ENCODE measurements at regions not wholly inside any gene's neighbourhood (a gene's known extent, or its start where the extent isn't known, plus 50 kb on each side); places are given as distances from the start of the nearest gene placed in this dataset.

- Histone ChIP-seq H3K79me2 (ENCODE audit: control insufficient read depth, low read length) (no peaks in the 10 kb centered on the region), H3K9me2 (replicated peaks; ENCODE audit: control insufficient read depth, low read length) (no peaks in the 10 kb centered on the region), H3K27ac (ENCODE audit: low read depth, low read length) (no peak overlapping the region), H3F3A (ENCODE audit: control insufficient read depth, insufficient read depth) (no peaks in the 10 kb centered on the region), H3K4me3 (ENCODE audit: low read length) (no peak overlapping the region), H3K36me3 (ENCODE audit: control insufficient read depth, low read length) (no peaks in the 10 kb centered on the region), H3K4me1 (ENCODE audit: control insufficient read depth, low read length) (no peaks in the 10 kb centered on the region), H3K9me3 (ENCODE audit: control insufficient read depth, insufficient read depth, low read length) (no peaks in the 10 kb centered on the region), H3K27me3 (ENCODE audit: control insufficient read depth, low read length) (no peaks in the 10 kb centered on the region), H4K20me1 (ENCODE audit: control insufficient read depth, insufficient read depth, low read depth, low read length) (no peaks in the 10 kb centered on the region), H3K4me2 (ENCODE audit: low read length) (no peak overlapping the region)
- TF ChIP-seq EZH2phosphoT487 (IDR thresholded peaks at IDR 0.05; ENCODE audit: borderline replicate concordance, low read length): no peak
- TF ChIP-seq, protein P1, sequence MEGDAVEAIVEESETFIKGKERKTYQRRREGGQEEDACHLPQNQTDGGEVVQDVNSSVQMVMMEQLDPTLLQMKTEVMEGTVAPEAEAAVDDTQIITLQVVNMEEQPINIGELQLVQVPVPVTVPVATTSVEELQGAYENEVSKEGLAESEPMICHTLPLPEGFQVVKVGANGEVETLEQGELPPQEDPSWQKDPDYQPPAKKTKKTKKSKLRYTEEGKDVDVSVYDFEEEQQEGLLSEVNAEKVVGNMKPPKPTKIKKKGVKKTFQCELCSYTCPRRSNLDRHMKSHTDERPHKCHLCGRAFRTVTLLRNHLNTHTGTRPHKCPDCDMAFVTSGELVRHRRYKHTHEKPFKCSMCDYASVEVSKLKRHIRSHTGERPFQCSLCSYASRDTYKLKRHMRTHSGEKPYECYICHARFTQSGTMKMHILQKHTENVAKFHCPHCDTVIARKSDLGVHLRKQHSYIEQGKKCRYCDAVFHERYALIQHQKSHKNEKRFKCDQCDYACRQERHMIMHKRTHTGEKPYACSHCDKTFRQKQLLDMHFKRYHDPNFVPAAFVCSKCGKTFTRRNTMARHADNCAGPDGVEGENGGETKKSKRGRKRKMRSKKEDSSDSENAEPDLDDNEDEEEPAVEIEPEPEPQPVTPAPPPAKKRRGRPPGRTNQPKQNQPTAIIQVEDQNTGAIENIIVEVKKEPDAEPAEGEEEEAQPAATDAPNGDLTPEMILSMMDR (IDR thresholded peaks at IDR 0.05; ENCODE audit: low read depth, low read length, poor library complexity, severe bottlenecking): peak; percentile 50
Observed at GRCh38 chr3:116614795-116615362, 94.7 kb upstream of the TUSC7 start.

DNA sequence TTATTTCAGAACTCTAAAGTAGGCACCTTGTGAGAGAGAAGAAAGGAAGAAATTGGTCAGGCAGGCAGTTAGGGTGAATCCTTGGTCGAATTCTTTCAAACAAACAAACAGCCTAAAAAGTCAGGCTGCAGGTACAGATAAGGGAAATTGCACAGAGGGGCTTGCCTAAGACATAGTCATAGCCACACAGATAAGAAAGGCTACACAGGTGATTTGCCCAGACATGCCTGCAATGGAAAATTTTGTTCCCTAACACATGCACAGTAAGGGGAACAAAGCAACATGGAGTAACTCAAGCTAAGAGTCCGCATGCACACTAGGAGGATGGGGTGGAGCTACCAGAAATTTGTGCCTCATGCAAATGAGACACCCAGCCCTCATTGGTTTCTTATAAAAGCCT is 91.4 kb upstream of the TUSC7 start:
- H3K79me2 ChIP-seq (ENCODE audit: control insufficient read depth, low read length): no peaks in the 10 kb centered on the region
- no peaks in the 10 kb centered on the region for H3K4me1 ChIP-seq (ENCODE audit: control insufficient read depth, low read length)
- H3K9me3 ChIP-seq (ENCODE audit: control insufficient read depth, insufficient read depth, low read length): no peaks in the 10 kb centered on the region
- no peaks in the 10 kb centered on the region for H3K27me3 ChIP-seq (ENCODE audit: control insufficient read depth, low read length)
- TF ChIP-seq, protein P1 (IDR thresholded peaks at IDR 0.05; ENCODE audit: low read depth, low read length, poor library complexity, severe bottlenecking): no peak
- no peak for TF ChIP-seq EZH2phosphoT487 (IDR thresholded peaks at IDR 0.05; ENCODE audit: borderline replicate concordance, low read length)
- no peak overlapping the region for H3K4me3 ChIP-seq (ENCODE audit: low read length)
- H3K27ac ChIP-seq (ENCODE audit: low read depth, low read length): no peak overlapping the region
- no peaks in the 10 kb centered on the region for H3K9me2 ChIP-seq (replicated peaks; ENCODE audit: control insufficient read depth, low read length)
- no peaks in the 10 kb centered on the region for H4K20me1 ChIP-seq (ENCODE audit: control insufficient read depth, insufficient read depth, low read depth, low read length)
- no peak overlapping the region for H3K4me2 ChIP-seq (ENCODE audit: low read length)
- no peaks in the 10 kb centered on the region for H3K36me3 ChIP-seq (ENCODE audit: control insufficient read depth, low read length)
- no peaks in the 10 kb centered on the region for H3F3A ChIP-seq (ENCODE audit: control insufficient read depth, insufficient read depth)

- no peaks in the 10 kb centered on the region for H4K20me1 ChIP-seq (ENCODE audit: control insufficient read depth, insufficient read depth, low read depth, low read length)
- H3K27ac ChIP-seq (ENCODE audit: low read depth, low read length): no peak overlapping the region
- H3K27me3 ChIP-seq (ENCODE audit: control insufficient read depth, low read length): no peaks in the 10 kb centered on the region
- H3K4me3 ChIP-seq (ENCODE audit: low read length): no peak overlapping the region
- no peaks in the 10 kb centered on the region for H3K36me3 ChIP-seq (ENCODE audit: control insufficient read depth, low read length)
- H3K9me3 ChIP-seq (ENCODE audit: control insufficient read depth, insufficient read depth, low read length): no peaks in the 10 kb centered on the region
- H3F3A ChIP-seq (ENCODE audit: control insufficient read depth, insufficient read depth): no peaks in the 10 kb centered on the region
- no peak overlapping the region for H3K4me2 ChIP-seq (ENCODE audit: low read length)
- TF ChIP-seq EZH2phosphoT487 (IDR thresholded peaks at IDR 0.05; ENCODE audit: borderline replicate concordance, low read length): no peak
- TF ChIP-seq, protein P1 (IDR thresholded peaks at IDR 0.05; ENCODE audit: low read depth, low read length, poor library complexity, severe bottlenecking): no peak
- H3K4me1 ChIP-seq (ENCODE audit: control insufficient read depth, low read length): no peaks in the 10 kb centered on the region
- H3K79me2 ChIP-seq (ENCODE audit: control insufficient read depth, low read length): no peaks in the 10 kb centered on the region
- H3K9me2 ChIP-seq (replicated peaks; ENCODE audit: control insufficient read depth, low read length): no peaks in the 10 kb centered on the region
Observed at GRCh38 chr3:116618930-116619329, 90.6 kb upstream of the TUSC7 start.

Measured in DOHH2 (cell line).